Stimulated activated CD4-positive, alpha-beta T cell treated with anti-CD3 and anti-CD28 coated beads, TNF-alpha, amount 100 ng/mL, for 24 hours (primary cell): ENCODE measurements at regions not wholly inside any gene's neighbourhood (a gene's known extent, or its start where the extent isn't known, plus 50 kb on each side); places are given as distances from the start of the nearest gene placed in this dataset.
"Not testable (repeated sequence)": the region's sequence is repeated elsewhere in the genome, so short reads cannot be mapped to it uniquely, and the experiment has no call there.

ENCODE experiments used
- DNase-seq, 3 experiments: peaks; one replicate each; pipeline ENCODE4 v3.0.0-alpha.2; 2020; ENCODE audit warnings: low read depth in 3 of 3

- DNase-seq = no peak
These were observed 50.1 kb upstream of the SIRPA start for GRCh38 chr20:1845163-1845523.

GRCh38 chr20:1844325-1845162 is 50.7 kb upstream of the SIRPA start:
- DNase-seq = peak in 2 of 3 experiments; percentile 3 to 44

- DNase-seq = peak in 1 of 3 experiments; percentile 4
These were observed 52.9 kb upstream of the SIRPA start for GRCh38 chr20:1842281-1842680.

GRCh38 chr20:1841554-1842140 is 53.6 kb upstream of the SIRPA start:
- no peak for DNase-seq

GRCh38 chr20:1840817-1841553 is 54.2 kb upstream of the SIRPA start:
- DNase-seq = no peak

GRCh38 chr20:1839376-1840317 is 55.6 kb upstream of the SIRPA start:
- not testable (repeated sequence) for DNase-seq

GRCh38 chr20:1838556-1839279 is 56.5 kb upstream of the SIRPA start:
- DNase-seq = no peak

GRCh38 chr20:1835186-1836035 is 59.8 kb upstream of the SIRPA start:
- no peak for DNase-seq

- no peak for DNase-seq
These were observed 61.2 kb upstream of the SIRPA start for GRCh38 chr20:1833728-1834726.

- no peak for DNase-seq
These were observed 62.0 kb upstream of the SIRPA start for GRCh38 chr20:1833216-1833615.

- DNase-seq = no peak
These were observed 62.6 kb upstream of the SIRPA start for GRCh38 chr20:1832634-1833033.

- DNase-seq = no peak
These were observed 63.6 kb upstream of the SIRPA start for GRCh38 chr20:1831606-1832005.

- DNase-seq = no peak
These were observed 64.1 kb upstream of the SIRPA start for GRCh38 chr20:1831096-1831495.

- DNase-seq = no peak
These were observed 65.0 kb upstream of the SIRPA start for GRCh38 chr20:1830240-1830639.

GRCh38 chr20:1829531-1829930 is 65.7 kb upstream of the SIRPA start:
- no peak for DNase-seq

GRCh38 chr20:1828786-1829131 is 66.4 kb upstream of the SIRPA start:
- DNase-seq = no peak

GRCh38 chr20:1827974-1828785 is 67.0 kb upstream of the SIRPA start:
- no peak for DNase-seq

- DNase-seq = no peak
These were observed 67.7 kb upstream of the SIRPA start for GRCh38 chr20:1827510-1827973.
